ENCODE measurements at regions not wholly inside any gene's neighbourhood (a gene's known extent, or its start where the extent isn't known, plus 50 kb on each side); places are given as distances from the start of the nearest gene placed in this dataset.
"Not testable (repeated sequence)": the region's sequence is repeated elsewhere in the genome, so short reads cannot be mapped to it uniquely, and the experiment has no call there.

- H3K27ac ChIP-seq (ENCODE audit: control insufficient read depth, insufficient read depth); in situ Hi-C loops (cut with MboI); H3K4me3 ChIP-seq; H3K79me2 ChIP-seq (ENCODE audit: control insufficient read depth, insufficient read depth, low read length); POLR2A ChIA-PET; H3K36me3 ChIP-seq (ENCODE audit: control insufficient read depth in 2 of 2, insufficient read depth in 2 of 2, low read length in 1 of 2); H3K4me1 ChIP-seq (ENCODE audit: control insufficient read depth, insufficient read depth, low read length); ATAC-seq; CTCF ChIA-PET; H3K9ac ChIP-seq (ENCODE audit: control insufficient read depth, insufficient read depth, low read length); intact Hi-C loops (cut with micrococcal nuclease; ENCODE audit: unreplicated experiment); H3K27me3 ChIP-seq (replicated peaks in 1 of 2; ENCODE audit: control insufficient read depth in 2 of 2, insufficient read depth in 2 of 2, low read length in 1 of 2); DNase-seq (ENCODE audit: low read depth, low spot score); RAD21 ChIA-PET (ENCODE audit: unreplicated experiment); BruUV-seq (replicated peaks); H2AFZ ChIP-seq (ENCODE audit: control insufficient read depth, low read depth, low read length); H3K9me3 ChIP-seq (replicated peaks; ENCODE audit: control insufficient read depth, insufficient read depth, low read length); H4K20me1 ChIP-seq (ENCODE audit: control insufficient read depth, insufficient read depth); SMC1A ChIA-PET (ENCODE audit: uncharacterized antibody, unreplicated experiment); H3K4me2 ChIP-seq (ENCODE audit: control insufficient read depth, insufficient read depth); FAIRE-seq: not testable (repeated sequence)
- WGBS (ENCODE audit: insufficient coverage, insufficient replicate concordance, low lambda C conversion rate, missing lambda C conversion rate): no CpG with 5 or more reads among the region's 8 CpGs
Measured at GRCh38 chr1:120242582-120242981, 66.3 kb upstream of the SEC22B start.

- POLR2A ChIA-PET; H3K36me3 ChIP-seq (ENCODE audit: control insufficient read depth in 2 of 2, insufficient read depth in 2 of 2, low read length in 1 of 2); H3K4me1 ChIP-seq (ENCODE audit: control insufficient read depth, insufficient read depth, low read length); H3K9me3 ChIP-seq (replicated peaks; ENCODE audit: control insufficient read depth, insufficient read depth, low read length); BruUV-seq (replicated peaks); H3K4me3 ChIP-seq; H3K9ac ChIP-seq (ENCODE audit: control insufficient read depth, insufficient read depth, low read length); DNase-seq (ENCODE audit: low read depth, low spot score); intact Hi-C loops (cut with micrococcal nuclease; ENCODE audit: unreplicated experiment); CTCF ChIA-PET; RAD21 ChIA-PET (ENCODE audit: unreplicated experiment); in situ Hi-C loops (cut with MboI); SMC1A ChIA-PET (ENCODE audit: uncharacterized antibody, unreplicated experiment); H3K4me2 ChIP-seq (ENCODE audit: control insufficient read depth, insufficient read depth); ATAC-seq; H4K20me1 ChIP-seq (ENCODE audit: control insufficient read depth, insufficient read depth); H3K27me3 ChIP-seq (replicated peaks in 1 of 2; ENCODE audit: control insufficient read depth in 2 of 2, insufficient read depth in 2 of 2, low read length in 1 of 2); H3K79me2 ChIP-seq (ENCODE audit: control insufficient read depth, insufficient read depth, low read length); FAIRE-seq; H3K27ac ChIP-seq (ENCODE audit: control insufficient read depth, insufficient read depth); H2AFZ ChIP-seq (ENCODE audit: control insufficient read depth, low read depth, low read length): not testable (repeated sequence)
- WGBS (ENCODE audit: insufficient coverage, insufficient replicate concordance, low lambda C conversion rate, missing lambda C conversion rate): no CpG with 5 or more reads among the region's 5 CpGs
Measured at GRCh38 chr1:120241868-120242267, 65.5 kb upstream of the SEC22B start.

- H3K79me2 ChIP-seq (ENCODE audit: control insufficient read depth, insufficient read depth, low read length); H4K20me1 ChIP-seq (ENCODE audit: control insufficient read depth, insufficient read depth); H3K9me3 ChIP-seq (replicated peaks; ENCODE audit: control insufficient read depth, insufficient read depth, low read length); POLR2A ChIA-PET; CTCF ChIA-PET; H3K4me2 ChIP-seq (ENCODE audit: control insufficient read depth, insufficient read depth); RAD21 ChIA-PET (ENCODE audit: unreplicated experiment); H3K4me3 ChIP-seq; H2AFZ ChIP-seq (ENCODE audit: control insufficient read depth, low read depth, low read length); SMC1A ChIA-PET (ENCODE audit: uncharacterized antibody, unreplicated experiment); intact Hi-C loops (cut with micrococcal nuclease; ENCODE audit: unreplicated experiment); BruUV-seq (replicated peaks); H3K27ac ChIP-seq (ENCODE audit: control insufficient read depth, insufficient read depth); H3K4me1 ChIP-seq (ENCODE audit: control insufficient read depth, insufficient read depth, low read length); H3K27me3 ChIP-seq (replicated peaks in 1 of 2; ENCODE audit: control insufficient read depth in 2 of 2, insufficient read depth in 2 of 2, low read length in 1 of 2); H3K36me3 ChIP-seq (ENCODE audit: control insufficient read depth in 2 of 2, insufficient read depth in 2 of 2, low read length in 1 of 2); in situ Hi-C loops (cut with MboI); H3K9ac ChIP-seq (ENCODE audit: control insufficient read depth, insufficient read depth, low read length); ATAC-seq; FAIRE-seq; DNase-seq (ENCODE audit: low read depth, low spot score): not testable (repeated sequence)
- WGBS (ENCODE audit: insufficient coverage, insufficient replicate concordance, low lambda C conversion rate, missing lambda C conversion rate): no CpG with 5 or more reads among the region's 1 CpG
Measured at GRCh38 chr1:120240181-120240580, 63.9 kb upstream of the SEC22B start.

GRCh38 chr1:120239351-120239750 lies 63.0 kb upstream of the SEC22B start:
- H3K9me3 ChIP-seq (replicated peaks; ENCODE audit: control insufficient read depth, insufficient read depth, low read length); H3K36me3 ChIP-seq (ENCODE audit: control insufficient read depth in 2 of 2, insufficient read depth in 2 of 2, low read length in 1 of 2); H3K79me2 ChIP-seq (ENCODE audit: control insufficient read depth, insufficient read depth, low read length); H3K4me1 ChIP-seq (ENCODE audit: control insufficient read depth, insufficient read depth, low read length); H3K27me3 ChIP-seq (replicated peaks in 1 of 2; ENCODE audit: control insufficient read depth in 2 of 2, insufficient read depth in 2 of 2, low read length in 1 of 2); RAD21 ChIA-PET (ENCODE audit: unreplicated experiment); H3K9ac ChIP-seq (ENCODE audit: control insufficient read depth, insufficient read depth, low read length); SMC1A ChIA-PET (ENCODE audit: uncharacterized antibody, unreplicated experiment); POLR2A ChIA-PET; H2AFZ ChIP-seq (ENCODE audit: control insufficient read depth, low read depth, low read length); H3K27ac ChIP-seq (ENCODE audit: control insufficient read depth, insufficient read depth); in situ Hi-C loops (cut with MboI); H3K4me3 ChIP-seq; H3K4me2 ChIP-seq (ENCODE audit: control insufficient read depth, insufficient read depth); BruUV-seq (replicated peaks); DNase-seq (ENCODE audit: low read depth, low spot score); CTCF ChIA-PET; H4K20me1 ChIP-seq (ENCODE audit: control insufficient read depth, insufficient read depth); FAIRE-seq; ATAC-seq; intact Hi-C loops (cut with micrococcal nuclease; ENCODE audit: unreplicated experiment): not testable (repeated sequence)
